GM21576 (cell line): ENCODE measurements at regions not wholly inside any gene's neighbourhood (a gene's known extent, or its start where the extent isn't known, plus 50 kb on each side); places are given as distances from the start of the nearest gene placed in this dataset.
"Not testable (repeated sequence)": the region's sequence is repeated elsewhere in the genome, so short reads cannot be mapped to it uniquely, and the experiment has no call there.

Experiments
- ATAC-seq: cut with Tn5 transposase; IDR thresholded peaks from one replicate; pipeline ENCODE4 v1.9.1; 2021; ENCODE audit warnings: mild to moderate bottlenecking, moderate library complexity; ENCODE audit not compliant: unreplicated experiment

GRCh38 chr12:91307957-91308670 is 125.5 kb upstream of the DCN start:
- ATAC-seq = no peak

GRCh38 chr12:91290354-91290753 is 107.7 kb upstream of the DCN start:
- ATAC-seq = no peak

DNA sequence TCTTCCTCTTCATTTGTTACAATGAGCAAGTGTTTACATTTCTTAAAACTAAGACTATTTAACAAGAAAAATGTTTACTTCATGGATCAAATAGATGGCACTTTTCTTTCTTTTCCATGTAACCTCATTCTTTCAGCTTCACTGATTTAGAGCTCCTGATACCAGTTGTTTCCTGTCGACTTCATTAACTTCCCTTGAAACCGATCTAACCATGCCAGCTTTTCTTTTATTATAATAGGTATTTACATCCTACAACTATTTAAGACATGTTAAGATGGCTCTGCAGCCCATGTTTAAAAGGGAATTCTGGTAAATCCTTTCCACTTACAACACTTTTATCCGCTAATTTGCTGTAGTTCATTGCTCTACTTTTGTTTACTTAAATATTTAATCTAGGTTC is 107.3 kb upstream of the DCN start:
- ATAC-seq = no peak

DNA sequence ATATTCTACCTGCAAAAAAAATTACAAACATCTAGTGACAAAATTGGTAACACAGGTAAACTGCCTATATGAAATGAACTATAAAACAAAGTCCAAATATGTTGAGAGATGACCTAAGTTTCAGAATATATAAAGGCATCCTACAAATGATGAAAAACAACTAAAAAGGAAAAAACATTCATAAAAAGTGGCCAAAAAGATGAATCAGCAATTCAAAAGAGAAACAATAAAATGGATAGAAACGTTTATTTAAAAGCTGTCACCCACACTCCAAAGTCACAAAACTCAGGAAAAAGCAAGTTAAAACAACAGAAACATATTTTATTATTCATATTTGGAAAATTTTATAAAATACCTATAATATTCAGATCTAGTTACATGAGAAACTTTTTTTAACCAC is 106.5 kb upstream of the DCN start:
- no peak for ATAC-seq

GRCh38 chr12:91287753-91288152 is 105.1 kb upstream of the DCN start:
- ATAC-seq = no peak

DNA sequence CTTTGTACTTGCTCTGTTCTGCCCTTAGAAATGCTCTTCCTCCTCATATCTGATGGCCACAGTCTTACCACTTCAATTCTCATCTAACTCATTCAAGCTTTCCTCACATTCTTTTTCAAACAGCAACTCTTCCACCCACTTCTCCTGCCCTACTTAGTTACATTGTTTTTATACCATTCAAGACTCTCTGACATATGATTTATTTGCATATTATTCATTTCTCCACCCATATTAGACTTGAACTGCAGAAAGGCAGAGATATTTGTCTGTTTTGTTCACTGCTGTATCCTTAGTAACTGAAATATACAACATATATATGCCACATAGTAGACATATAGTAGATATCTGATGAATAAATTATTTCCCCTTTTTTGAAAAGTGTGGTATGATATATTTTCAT is 95.5 kb upstream of the DCN start:
- no peak for ATAC-seq

- no peak for ATAC-seq
These were observed 93.9 kb upstream of the DCN start for GRCh38 chr12:91276509-91276908.

DNA sequence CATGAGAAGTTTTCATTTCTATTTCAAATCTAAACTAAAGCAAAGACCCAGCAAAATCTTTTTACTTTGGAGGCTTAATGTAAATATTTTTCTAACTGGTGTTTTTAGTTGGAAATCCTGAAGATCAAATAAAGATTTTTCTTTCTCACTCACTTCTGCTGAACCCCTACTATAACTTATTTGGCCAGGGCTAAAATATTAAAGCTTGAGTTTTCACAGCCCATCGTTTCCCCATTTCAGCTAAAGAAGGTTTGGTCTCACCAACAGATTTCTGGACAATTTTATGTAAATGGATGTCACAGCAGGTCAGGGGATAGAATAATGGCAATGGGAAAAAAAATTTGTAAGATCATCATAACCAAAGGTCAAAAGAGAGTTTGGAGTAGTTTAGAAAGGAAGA is 92.7 kb upstream of the DCN start:
- no peak for ATAC-seq

DNA sequence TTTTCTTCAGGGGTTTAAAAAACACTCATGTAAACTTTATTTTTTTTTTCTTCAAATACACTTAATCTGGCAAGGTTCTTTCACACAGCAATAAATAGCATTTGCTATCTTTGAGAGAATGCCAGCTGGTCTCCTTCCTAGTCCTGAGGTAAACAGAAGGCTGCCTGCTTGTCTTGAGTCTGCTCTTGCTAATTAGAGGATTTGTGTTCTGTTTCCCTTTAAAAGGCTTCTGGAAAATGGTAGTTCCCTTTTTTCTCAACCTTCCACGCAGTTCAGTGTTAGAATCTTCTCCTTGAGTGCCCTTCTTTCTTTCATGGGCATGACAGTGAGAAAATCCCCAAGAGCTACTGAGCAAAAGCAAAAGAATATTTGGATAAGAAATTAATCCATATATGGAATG is 92.3 kb upstream of the DCN start:
- ATAC-seq = no peak

GRCh38 chr12:91273560-91273959 is 90.9 kb upstream of the DCN start:
- no peak for ATAC-seq

- ATAC-seq = no peak
These were observed 89.9 kb upstream of the DCN start for GRCh38 chr12:91272461-91273063.

DNA sequence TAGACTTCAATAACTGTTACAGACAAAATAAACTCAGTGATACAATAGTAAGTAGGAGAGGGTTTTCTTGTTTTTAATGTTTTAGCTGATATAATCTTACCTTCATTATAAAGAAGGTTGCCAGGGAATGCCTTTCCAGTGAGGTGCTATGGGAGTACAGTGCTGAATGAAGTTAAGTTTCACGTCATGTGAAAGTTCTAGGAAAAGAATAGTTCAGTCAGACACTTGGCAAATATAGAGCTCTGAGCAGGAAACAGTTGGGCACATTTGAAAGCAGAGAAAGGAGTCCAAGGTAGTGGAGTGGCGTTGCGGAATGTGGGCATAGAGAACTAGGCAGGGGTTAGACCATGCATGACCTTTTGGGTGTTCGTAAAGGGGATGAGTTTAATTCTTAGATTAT is 88.6 kb upstream of the DCN start:
- ATAC-seq = no peak

GRCh38 chr12:91267039-91267438 is 84.4 kb upstream of the DCN start:
- ATAC-seq = no peak

GRCh38 chr12:91264178-91264577 is 81.6 kb upstream of the DCN start:
- ATAC-seq = no peak

DNA sequence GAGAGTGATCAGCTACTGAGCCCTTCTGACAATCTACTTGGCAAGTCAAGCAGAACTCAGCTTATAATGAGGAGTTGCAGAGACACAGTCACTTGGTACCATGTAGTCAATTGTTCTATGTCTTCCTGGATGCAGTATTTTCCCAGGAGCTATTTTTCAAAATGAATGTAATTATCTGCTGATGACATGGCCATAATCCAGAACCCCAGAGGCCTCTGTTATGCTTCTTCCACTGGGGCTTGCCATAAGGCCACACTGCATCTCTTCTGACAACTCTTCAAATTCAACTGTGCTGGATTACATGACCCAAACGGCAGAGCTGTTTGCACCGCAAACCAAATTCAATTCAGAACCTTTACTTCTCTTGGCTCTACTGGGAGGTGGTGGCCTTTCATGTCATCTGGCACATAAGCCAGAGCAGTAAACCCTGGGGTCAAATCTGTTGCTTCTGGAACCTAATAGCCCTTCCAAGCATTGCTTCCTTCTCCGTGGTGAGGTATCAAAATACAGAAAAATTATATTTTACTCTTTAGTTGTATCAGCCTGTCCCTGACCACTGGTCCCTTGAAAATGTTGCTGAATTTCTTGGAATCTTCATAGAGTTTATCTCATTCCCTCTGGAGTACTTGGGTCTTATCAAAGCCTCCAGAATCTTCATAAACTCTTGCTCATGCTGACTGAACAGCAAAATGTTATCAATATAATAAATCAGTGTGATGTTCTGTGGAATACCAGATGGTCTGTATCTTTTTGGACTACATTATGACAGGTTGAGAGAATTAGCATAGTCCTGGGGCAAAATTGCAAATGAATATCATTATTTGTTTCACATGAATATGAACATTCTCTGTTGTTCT is 79.4 kb upstream of the DCN start:
- no peak for ATAC-seq

DNA sequence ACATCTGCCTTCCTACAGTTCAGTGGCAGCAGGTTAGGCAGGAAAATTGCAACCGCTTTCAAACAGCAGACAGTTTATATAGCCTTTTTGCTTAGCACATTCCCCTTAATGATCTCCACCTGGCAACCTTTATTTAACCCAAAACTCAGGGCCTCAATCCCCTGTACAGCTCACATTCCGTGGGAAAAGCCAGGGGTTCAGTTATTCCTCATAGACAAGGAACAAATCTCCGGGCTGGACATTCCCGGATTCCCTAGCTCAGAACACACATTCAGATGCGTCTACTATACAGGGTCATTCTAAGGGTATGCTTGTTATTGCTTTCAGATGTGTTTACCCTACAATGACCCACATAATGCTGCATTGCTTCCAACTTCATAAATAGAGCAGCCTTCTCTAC is 73.8 kb upstream of the DCN start:
- no peak for ATAC-seq

- ATAC-seq = no peak
These were observed 69.7 kb upstream of the DCN start for GRCh38 chr12:91252341-91252740.

DNA sequence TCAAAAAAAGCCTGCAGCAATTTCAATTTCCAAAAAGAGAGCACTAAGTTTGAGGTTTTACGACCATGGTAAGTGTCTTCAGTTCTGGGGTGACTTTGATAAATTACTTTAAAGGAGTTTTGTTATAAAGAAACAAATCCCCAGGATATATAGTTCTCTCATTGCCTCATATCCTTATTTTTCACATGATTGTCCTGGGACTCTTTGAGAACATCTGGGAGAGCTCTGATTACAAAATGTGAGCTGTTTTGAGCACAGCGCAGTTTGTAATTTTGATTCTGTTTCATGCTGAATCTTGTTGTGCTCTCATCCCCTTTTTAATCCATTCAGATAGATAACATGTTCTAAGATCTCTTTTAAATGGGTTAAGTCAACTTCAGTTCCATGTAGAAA is 67.7 kb upstream of the DCN start:
- ATAC-seq = no peak

DNA sequence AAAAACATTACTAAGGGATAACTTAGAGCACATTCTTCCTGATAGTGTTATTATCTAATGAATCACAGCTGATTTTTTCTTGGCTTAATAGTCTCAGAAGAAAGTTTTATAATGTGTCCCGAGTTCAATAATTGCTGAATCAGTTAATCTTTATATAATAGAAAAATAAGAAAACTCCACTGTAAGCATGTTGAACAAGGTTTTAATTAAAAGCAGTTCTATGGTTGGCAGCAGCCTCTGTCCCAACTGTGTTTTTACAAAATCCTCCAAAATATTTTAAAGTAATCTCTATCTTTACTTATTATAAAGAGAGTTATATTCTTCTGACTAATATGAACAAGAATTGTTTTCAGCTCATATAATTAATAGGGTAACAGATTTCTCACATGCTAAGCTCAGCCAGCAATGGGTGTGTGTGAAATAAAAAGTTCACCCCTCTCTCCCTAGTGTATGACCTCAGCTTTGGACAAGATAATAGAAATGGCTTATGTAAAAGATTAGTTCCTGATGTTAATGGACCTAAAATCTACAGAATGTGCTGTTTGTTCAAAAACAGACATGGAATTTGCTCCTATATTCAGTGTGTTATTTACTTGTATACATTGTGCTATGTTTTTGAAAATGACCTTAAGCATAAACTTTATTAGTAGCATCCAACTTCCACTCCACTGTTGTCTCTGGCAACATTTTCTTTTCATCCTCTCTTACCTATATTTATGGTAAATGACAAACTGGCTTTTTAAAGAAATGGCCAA is 67.1 kb upstream of the DCN start:
- no peak for ATAC-seq

GRCh38 chr12:91249054-91249453 is 66.4 kb upstream of the DCN start:
- ATAC-seq = no peak

DNA sequence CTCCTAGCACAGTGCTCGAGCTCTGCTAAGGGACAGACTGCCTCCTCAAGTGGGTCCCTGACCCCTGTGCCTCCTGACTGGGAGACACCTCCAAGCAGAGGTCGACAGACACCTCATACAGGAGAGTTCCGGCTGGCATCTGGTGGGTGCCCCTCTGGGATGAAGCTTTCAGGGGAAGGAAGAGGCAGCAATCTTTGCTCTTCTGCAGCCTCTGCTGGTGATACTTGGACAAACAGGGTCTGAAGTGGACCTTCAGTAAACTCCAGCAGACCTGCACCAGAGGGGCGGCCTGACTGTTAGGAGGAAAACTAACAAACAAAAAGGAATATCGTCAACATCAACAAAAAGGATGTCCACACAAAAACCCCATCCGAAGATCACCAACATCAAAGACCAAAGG is 60.6 kb upstream of the DCN start:
- not testable (repeated sequence) for ATAC-seq
